Breast epithelium (tissue), 3 donors: ENCODE measurements at regions not wholly inside any gene's neighbourhood (a gene's known extent, or its start where the extent isn't known, plus 50 kb on each side); places are given as distances from the start of the nearest gene placed in this dataset.

Experiments used
- CTCF ChIP-seq, 3 donors: fragments of 450-650 bp; IDR thresholded peaks; one replicate each; pipeline ENCODE4 v1.5.1; 2016 to 2017; ENCODE audit warnings: antibody characterized with exemption in 3 of 3, mild to moderate bottlenecking in 3 of 3, moderate library complexity in 3 of 3
- POLR2A ChIP-seq: fragments of 450-650 bp; IDR thresholded peaks from one replicate; pipeline ENCODE4 v1.6.1; 2016; ENCODE audit warnings: antibody characterized with exemption, mild to moderate bottlenecking, moderate library complexity
- POLR2AphosphoS5 ChIP-seq, 3 donors: sonication (generic); formaldehyde crosslinking; IDR thresholded peaks; one replicate each; pipeline ENCODE4 v1.6.1; 2017; ENCODE audit warnings: antibody characterized with exemption in 3 of 3

- no peak for TF ChIP-seq POLR2AphosphoS5 (IDR thresholded peaks at IDR 0.05)
- no peak for TF ChIP-seq CTCF (IDR thresholded peaks at IDR 0.05)
- TF ChIP-seq POLR2A, result no peak
Measured at GRCh38 chr20:40336533-40336932, 352.5 kb downstream of the MAFB start.
